ENCODE measurements at regions not wholly inside any gene's neighbourhood (a gene's known extent, or its start where the extent isn't known, plus 50 kb on each side); places are given as distances from the start of the nearest gene placed in this dataset.

GRCh38 chrX:143429811-143430210 is 87.5 kb downstream of the SPANXN3 start:
- ChIA-PET POLR2A (ENCODE audit: low non-redundant PET) (no interaction called here), CTCF (no interaction called here)
- BruUV-seq (replicated peaks), result no TSS peak
- intact Hi-C loops (cut with micrococcal nuclease; ENCODE audit: unreplicated experiment), result loop anchor here (10.0 kb wide), 1 partner anchor 1765 kb away; no protein-coding TSS in a partner anchor
- H3K9me3 ChIP-seq (ENCODE audit: low read depth, low read length, poor library complexity, severe bottlenecking), result no peaks in the 10 kb centered on the region
- DNase-seq (ENCODE audit: low spot score), result no peak
- H3K27ac ChIP-seq (ENCODE audit: low read depth, low read length, poor library complexity, severe bottlenecking), result no peak overlapping the region
- no peak overlapping the region for H3K4me3 ChIP-seq (ENCODE audit: low read depth, low read length, poor library complexity, severe bottlenecking)
- no peaks in the 10 kb centered on the region for H3K27me3 ChIP-seq (replicated peaks; ENCODE audit: insufficient read depth, low read depth, low read length, poor library complexity)
- no peaks in the 10 kb centered on the region for H3K4me1 ChIP-seq (ENCODE audit: insufficient read depth, low read length, poor library complexity, severe bottlenecking)
- no peaks in the 10 kb centered on the region for H3K36me3 ChIP-seq (ENCODE audit: insufficient read depth, low read length, poor library complexity, severe bottlenecking)
- no peak for TF ChIP-seq EZH2 (IDR thresholded peaks at IDR 0.05; ENCODE audit: borderline replicate concordance, low read depth, low read length, poor library complexity, severe bottlenecking)
- TF ChIP-seq CTCF (conservative IDR thresholded peaks at IDR 0.05; ENCODE audit: low read depth, low read length), result no peak

GRCh38 chrX:143429131-143429530 is 88.1 kb downstream of the SPANXN3 start:
- H3K4me3 ChIP-seq (ENCODE audit: low read depth, low read length, poor library complexity, severe bottlenecking), result no peak overlapping the region
- no peaks in the 10 kb centered on the region for H3K4me1 ChIP-seq (ENCODE audit: insufficient read depth, low read length, poor library complexity, severe bottlenecking)
- no peak overlapping the region for H3K27ac ChIP-seq (ENCODE audit: low read depth, low read length, poor library complexity, severe bottlenecking)
- ChIA-PET POLR2A (ENCODE audit: low non-redundant PET) (no interaction called here), CTCF (no interaction called here)
- TF ChIP-seq EZH2 (IDR thresholded peaks at IDR 0.05; ENCODE audit: borderline replicate concordance, low read depth, low read length, poor library complexity, severe bottlenecking) (no peak), CTCF (conservative IDR thresholded peaks at IDR 0.05; ENCODE audit: low read depth, low read length) (no peak)
- no peak for DNase-seq (ENCODE audit: low spot score)
- H3K27me3 ChIP-seq (replicated peaks; ENCODE audit: insufficient read depth, low read depth, low read length, poor library complexity), result no peaks in the 10 kb centered on the region
- intact Hi-C loops (cut with micrococcal nuclease; ENCODE audit: unreplicated experiment), result no loop called here
- no peaks in the 10 kb centered on the region for H3K36me3 ChIP-seq (ENCODE audit: insufficient read depth, low read length, poor library complexity, severe bottlenecking)
- no peaks in the 10 kb centered on the region for H3K9me3 ChIP-seq (ENCODE audit: low read depth, low read length, poor library complexity, severe bottlenecking)
- BruUV-seq (replicated peaks), result no TSS peak

DNA sequence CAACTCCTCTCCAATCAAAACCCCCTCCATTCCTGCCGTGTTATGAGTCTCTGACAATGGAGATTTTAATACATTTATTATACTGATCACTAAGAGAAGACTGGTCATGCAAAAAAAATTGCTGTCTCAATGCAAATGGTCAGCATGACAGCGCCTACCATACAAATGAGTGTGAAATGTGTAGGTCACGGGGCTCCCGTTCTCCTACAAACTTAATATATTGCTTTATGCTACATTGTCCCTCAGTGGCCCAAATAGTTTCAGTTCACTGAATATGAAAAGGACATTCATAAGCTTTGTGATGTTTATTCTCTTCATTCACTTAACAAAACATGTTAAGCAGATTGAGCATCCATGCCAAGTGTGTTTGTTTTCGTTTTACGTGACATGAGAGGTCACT is 116.1 kb downstream of the SPANXN3 start:
- TF ChIP-seq EZH2 (IDR thresholded peaks at IDR 0.05; ENCODE audit: borderline replicate concordance, low read depth, low read length, poor library complexity, severe bottlenecking), result no peak
- TF ChIP-seq CTCF (conservative IDR thresholded peaks at IDR 0.05; ENCODE audit: low read depth, low read length), result no peak
- DNase-seq (ENCODE audit: low spot score), result no peak
- CTCF ChIA-PET, result no interaction called here
- POLR2A ChIA-PET (ENCODE audit: low non-redundant PET), result no interaction called here
- H3K36me3 ChIP-seq (ENCODE audit: insufficient read depth, low read length, poor library complexity, severe bottlenecking), result no peaks in the 10 kb centered on the region
- H3K27ac ChIP-seq (ENCODE audit: low read depth, low read length, poor library complexity, severe bottlenecking), result no peak overlapping the region
- H3K4me1 ChIP-seq (ENCODE audit: insufficient read depth, low read length, poor library complexity, severe bottlenecking), result no peaks in the 10 kb centered on the region
- BruUV-seq (replicated peaks), result no TSS peak
- intact Hi-C loops (cut with micrococcal nuclease; ENCODE audit: unreplicated experiment), result no loop called here
- H3K4me3 ChIP-seq (ENCODE audit: low read depth, low read length, poor library complexity, severe bottlenecking), result no peak overlapping the region
- H3K9me3 ChIP-seq (ENCODE audit: low read depth, low read length, poor library complexity, severe bottlenecking), result peaks cover 9% of the 10 kb centered on the region
- H3K27me3 ChIP-seq (replicated peaks; ENCODE audit: insufficient read depth, low read depth, low read length, poor library complexity), result no peaks in the 10 kb centered on the region

Measured in A673 (cell line).